ENCODE measurements at regions not wholly inside any gene's neighbourhood (a gene's known extent, or its start where the extent isn't known, plus 50 kb on each side); places are given as distances from the start of the nearest gene placed in this dataset.

DNA sequence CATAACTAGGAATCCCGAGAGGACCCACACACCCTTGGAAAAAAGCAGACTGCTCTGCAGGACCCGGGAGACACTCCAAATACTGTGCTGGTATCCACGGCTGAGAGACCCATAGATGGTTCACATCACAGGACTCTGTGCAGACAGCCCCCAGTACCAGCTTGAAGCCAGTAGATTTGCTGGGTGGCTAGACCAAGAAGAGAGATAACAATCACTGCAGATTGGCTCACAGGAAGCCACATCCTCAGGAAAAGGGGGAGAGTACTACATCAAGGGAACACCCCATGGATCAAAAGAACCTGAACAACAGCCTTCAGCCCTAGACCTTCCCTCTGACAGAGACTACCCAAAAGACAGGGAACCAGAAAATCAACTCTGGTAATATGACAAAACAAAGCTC lies 223.8 kb upstream of the LRATD1 start:
- ATAC-seq (replicated peaks in 1 of 2) (no peak), DNase-seq (no peak)
- no peaks in the 10 kb centered on the region for H3K4me1 Mint-ChIP-seq (ENCODE audit: low read depth)
- no peaks in the 10 kb centered on the region for H3K36me3 Mint-ChIP-seq (ENCODE audit: insufficient read depth in 2 of 2)
- peaks cover 8 to 14% of the 10 kb centered on the region in 2 donors for H3K9me3 Mint-ChIP-seq
- no peak overlapping the region for H3K27ac Mint-ChIP-seq
- no peak overlapping the region for H3K4me3 Mint-ChIP-seq
- no peaks in the 10 kb centered on the region for H3K27me3 Mint-ChIP-seq (ENCODE audit: low read depth)

DNA sequence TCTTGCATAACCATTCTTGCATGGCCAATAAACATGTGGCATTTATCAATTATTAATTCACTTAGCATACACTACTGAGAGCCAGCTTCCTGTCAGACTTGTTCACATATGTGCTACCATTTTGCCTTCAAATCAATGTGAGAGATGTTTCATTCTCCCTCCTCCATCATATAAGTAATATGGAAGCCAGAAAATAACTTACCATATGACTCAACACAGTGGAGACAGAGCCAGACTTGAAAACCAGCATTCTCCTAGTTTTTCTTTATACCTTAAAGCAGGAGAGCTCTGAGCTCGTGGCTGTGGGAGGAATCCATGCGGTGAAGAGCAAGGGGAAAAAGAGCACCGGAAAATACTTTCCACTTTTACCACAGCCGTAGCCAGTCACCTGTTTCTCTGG lies 215.0 kb upstream of the LRATD1 start:
- DNase-seq (no peak), ATAC-seq (replicated peaks in 1 of 2) (no peak)
- Mint-ChIP-seq H3K4me1 (ENCODE audit: low read depth) (no peaks in the 10 kb centered on the region), H3K36me3 (ENCODE audit: insufficient read depth in 2 of 2) (peaks cover 0 to 2% of the 10 kb centered on the region in 2 donors), H3K27ac (no peak overlapping the region), H3K4me3 (no peak overlapping the region), H3K27me3 (ENCODE audit: low read depth) (no peaks in the 10 kb centered on the region), H3K9me3 (peaks cover 12 to 20% of the 10 kb centered on the region in 2 donors)

DNA sequence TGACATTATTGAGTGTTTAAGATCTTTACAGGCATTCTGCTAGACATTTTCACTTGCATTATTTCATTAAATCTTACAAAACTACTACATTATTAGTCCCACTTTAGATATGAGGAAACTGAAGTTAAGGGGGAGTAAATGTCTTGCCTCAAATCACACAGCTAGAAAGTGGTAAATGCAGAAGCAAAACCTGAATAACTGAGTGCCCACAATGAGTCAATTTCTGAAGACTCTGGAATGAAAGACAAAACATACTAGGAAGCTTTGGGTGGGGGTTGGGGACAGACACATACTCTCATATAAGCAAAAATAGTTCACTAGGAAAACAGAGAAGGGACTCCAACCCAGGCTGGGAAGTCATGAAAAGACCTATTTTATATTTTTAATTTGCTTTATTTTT lies 214.4 kb upstream of the LRATD1 start:
- H3K27me3 Mint-ChIP-seq (ENCODE audit: low read depth), result no peaks in the 10 kb centered on the region
- H3K4me1 Mint-ChIP-seq (ENCODE audit: low read depth), result no peaks in the 10 kb centered on the region
- no peak for DNase-seq
- H3K27ac Mint-ChIP-seq, result no peak overlapping the region
- peaks cover 0 to 2% of the 10 kb centered on the region in 2 donors for H3K36me3 Mint-ChIP-seq (ENCODE audit: insufficient read depth in 2 of 2)
- H3K9me3 Mint-ChIP-seq, result peaks cover 11 to 19% of the 10 kb centered on the region in 2 donors
- H3K4me3 Mint-ChIP-seq, result no peak overlapping the region
- no peak for ATAC-seq (replicated peaks in 1 of 2)

DNA sequence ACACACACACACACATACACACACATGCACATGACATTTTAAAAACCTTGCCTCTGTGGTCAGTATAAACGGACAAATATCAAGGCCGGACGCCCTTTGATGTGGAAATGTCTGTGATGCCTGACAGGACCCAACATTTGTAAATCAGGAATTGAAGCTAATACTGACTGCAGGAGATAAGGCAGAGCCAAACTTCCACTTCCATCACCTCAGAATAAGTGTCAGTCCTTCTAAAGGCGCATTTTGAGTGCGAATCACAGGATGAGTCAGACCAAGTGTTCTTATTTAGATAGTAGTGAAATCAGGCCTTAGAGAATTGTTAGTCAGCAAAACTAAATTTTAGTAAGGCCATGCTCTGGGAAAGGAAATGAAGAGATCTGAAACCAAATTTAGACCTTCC lies 211.7 kb upstream of the LRATD1 start:
- ATAC-seq (replicated peaks in 1 of 2), result no peak
- no peak for DNase-seq
- Mint-ChIP-seq H3K27ac (no peak overlapping the region), H3K4me3 (no peak overlapping the region), H3K27me3 (ENCODE audit: low read depth) (no peaks in the 10 kb centered on the region), H3K36me3 (ENCODE audit: insufficient read depth in 2 of 2) (peaks cover under 1 to 2% of the 10 kb centered on the region in 2 donors), H3K4me1 (ENCODE audit: low read depth) (no peaks in the 10 kb centered on the region), H3K9me3 (peaks cover 4 to 18% of the 10 kb centered on the region in 2 donors)

DNA sequence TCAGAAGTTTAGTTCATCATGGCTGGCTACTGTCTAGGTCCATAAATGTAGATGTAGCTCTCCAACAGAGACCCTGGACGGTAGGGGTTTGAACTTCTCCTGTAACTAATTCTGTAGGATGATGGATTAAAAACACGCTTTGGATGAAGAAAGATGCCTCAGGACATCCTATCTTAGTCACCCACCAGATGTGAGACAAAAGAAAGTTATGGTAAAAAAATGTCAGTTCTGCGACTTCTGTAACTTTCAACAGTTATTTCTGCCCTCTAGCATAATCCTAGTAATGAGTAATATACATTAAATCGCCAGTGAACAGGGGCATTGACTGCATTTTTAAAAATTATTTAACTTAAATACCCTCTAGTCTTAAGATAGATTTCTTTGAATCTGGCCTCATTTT lies 210.1 kb upstream of the LRATD1 start:
- no peaks in the 10 kb centered on the region for H3K27me3 Mint-ChIP-seq (ENCODE audit: low read depth)
- no peaks in the 10 kb centered on the region for H3K4me1 Mint-ChIP-seq (ENCODE audit: low read depth)
- no peak for ATAC-seq (replicated peaks in 1 of 2)
- peaks cover 0 to 3% of the 10 kb centered on the region in 2 donors for H3K36me3 Mint-ChIP-seq (ENCODE audit: insufficient read depth in 2 of 2)
- H3K27ac Mint-ChIP-seq, result no peak overlapping the region
- peaks cover 5 to 17% of the 10 kb centered on the region in 2 donors for H3K9me3 Mint-ChIP-seq
- DNase-seq, result no peak
- no peak overlapping the region for H3K4me3 Mint-ChIP-seq

DNA sequence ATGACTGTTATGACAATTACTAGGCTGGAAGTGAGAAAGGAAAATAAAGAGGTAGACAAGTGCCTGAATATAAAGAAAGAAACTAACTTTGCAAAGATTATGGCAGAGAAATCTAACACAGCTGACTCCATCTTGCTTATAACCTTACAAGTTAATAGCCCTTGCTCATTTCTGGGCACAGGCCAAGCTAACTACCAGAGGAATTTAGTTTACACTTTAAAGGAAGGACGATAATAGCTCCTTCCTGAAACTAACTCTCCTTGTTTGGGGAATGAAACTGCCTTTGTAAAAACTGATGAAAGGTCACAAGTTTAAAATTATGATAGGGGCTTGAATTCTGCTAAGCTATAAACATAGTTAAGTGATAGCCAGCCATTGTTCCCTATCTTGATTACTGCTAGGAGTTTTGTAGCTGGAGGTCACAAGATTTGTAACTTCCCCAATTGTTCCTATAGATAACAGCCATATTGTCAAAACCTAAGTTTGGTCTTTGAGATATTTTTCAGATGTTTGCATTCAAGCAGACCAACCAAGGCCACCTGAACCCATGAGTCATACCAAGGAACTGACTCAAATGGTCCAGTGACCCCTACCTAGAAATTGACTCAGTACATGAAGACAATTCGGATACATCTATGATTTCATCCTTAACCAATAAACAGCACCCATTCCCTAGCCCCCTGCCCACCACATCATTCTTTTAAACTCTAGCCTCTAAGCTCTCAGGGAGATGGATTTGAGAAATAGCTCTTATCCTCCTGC lies 209.2 kb upstream of the LRATD1 start:
- DNase-seq, result no peak
- Mint-ChIP-seq H3K9me3 (peaks cover 5 to 15% of the 10 kb centered on the region in 2 donors), H3K27me3 (ENCODE audit: low read depth) (no peaks in the 10 kb centered on the region), H3K27ac (no peak overlapping the region), H3K36me3 (ENCODE audit: insufficient read depth in 2 of 2) (peaks cover 0 to 3% of the 10 kb centered on the region in 2 donors), H3K4me1 (ENCODE audit: low read depth) (no peaks in the 10 kb centered on the region), H3K4me3 (no peak overlapping the region)
- ATAC-seq (replicated peaks in 1 of 2), result no peak

DNA sequence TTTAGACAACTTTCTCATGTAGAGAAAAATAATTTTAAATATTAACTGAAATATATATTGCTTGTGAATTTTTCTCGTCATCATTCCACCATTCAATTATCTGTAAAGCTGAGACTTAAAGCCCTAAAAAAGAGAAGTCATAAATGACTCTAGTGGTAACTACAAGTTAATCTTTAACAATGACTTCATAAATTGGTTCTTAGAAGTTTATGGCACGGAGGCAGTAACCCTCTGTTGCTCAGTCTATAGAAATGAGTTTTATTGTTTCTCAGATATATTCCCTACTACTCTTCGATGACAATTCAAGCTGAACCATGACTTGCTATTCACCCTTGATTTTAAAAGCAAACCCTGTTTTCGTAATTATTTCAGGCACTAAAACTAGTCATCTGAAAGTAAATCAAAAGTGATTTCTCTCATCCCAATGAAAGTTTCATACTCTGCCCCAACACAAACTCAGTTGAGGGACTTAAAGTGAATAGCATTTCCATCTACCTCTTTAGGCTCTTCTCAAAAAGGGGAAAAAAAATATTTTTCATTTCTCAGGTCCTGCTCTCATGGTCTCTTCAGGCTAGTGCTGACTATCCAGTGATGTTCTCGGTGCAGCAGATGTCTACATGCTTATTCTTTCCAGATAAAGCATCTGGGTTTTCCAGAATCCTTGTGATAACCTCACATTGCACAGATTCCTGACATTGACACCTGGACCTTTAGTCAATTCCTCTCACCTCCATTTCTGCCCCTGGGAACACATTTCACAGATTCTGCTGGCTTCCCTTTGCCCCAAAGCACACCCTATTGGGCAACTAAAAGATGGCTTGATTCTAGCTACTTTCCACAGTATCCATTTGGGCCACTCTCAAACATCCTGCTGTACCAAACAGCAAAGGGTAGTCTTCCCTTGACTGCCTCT lies 207.8 kb upstream of the LRATD1 start:
- DNase-seq (no peak), ATAC-seq (replicated peaks in 1 of 2) (no peak)
- H3K36me3 Mint-ChIP-seq (ENCODE audit: insufficient read depth in 2 of 2), result peaks cover 0 to 3% of the 10 kb centered on the region in 2 donors
- no peak overlapping the region for H3K4me3 Mint-ChIP-seq
- H3K9me3 Mint-ChIP-seq, result peaks cover 5 to 14% of the 10 kb centered on the region in 2 donors
- H3K4me1 Mint-ChIP-seq (ENCODE audit: low read depth), result no peaks in the 10 kb centered on the region
- no peaks in the 10 kb centered on the region for H3K27me3 Mint-ChIP-seq (ENCODE audit: low read depth)
- H3K27ac Mint-ChIP-seq, result no peak overlapping the region

DNA sequence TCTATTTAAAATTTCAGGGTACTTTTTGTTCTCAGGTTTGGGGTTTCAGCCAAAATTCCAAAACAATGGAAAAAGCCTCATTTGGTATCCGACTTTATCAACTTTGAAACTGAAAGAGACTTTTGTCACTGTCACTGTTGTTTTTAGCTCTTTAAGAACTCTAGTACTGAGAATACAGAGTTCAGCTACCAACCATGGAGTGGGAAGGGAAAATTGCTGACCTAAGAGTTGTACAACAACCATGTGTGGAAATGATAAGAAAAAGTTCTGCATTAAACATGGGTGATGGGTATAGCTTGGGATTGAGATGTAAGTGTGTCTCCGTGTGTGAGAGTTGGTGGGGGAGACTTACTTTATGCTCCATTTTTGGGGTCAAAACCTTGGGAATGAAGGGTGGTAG lies 206.6 kb upstream of the LRATD1 start:
- no peak overlapping the region for H3K27ac Mint-ChIP-seq
- H3K9me3 Mint-ChIP-seq, result peaks cover 5 to 10% of the 10 kb centered on the region in 2 donors
- no peaks in the 10 kb centered on the region for H3K27me3 Mint-ChIP-seq (ENCODE audit: low read depth)
- ATAC-seq (replicated peaks in 1 of 2) (no peak), DNase-seq (no peak)
- peaks cover 0 to 3% of the 10 kb centered on the region in 2 donors for H3K36me3 Mint-ChIP-seq (ENCODE audit: insufficient read depth in 2 of 2)
- no peaks in the 10 kb centered on the region for H3K4me1 Mint-ChIP-seq (ENCODE audit: low read depth)
- H3K4me3 Mint-ChIP-seq, result no peak overlapping the region

DNA sequence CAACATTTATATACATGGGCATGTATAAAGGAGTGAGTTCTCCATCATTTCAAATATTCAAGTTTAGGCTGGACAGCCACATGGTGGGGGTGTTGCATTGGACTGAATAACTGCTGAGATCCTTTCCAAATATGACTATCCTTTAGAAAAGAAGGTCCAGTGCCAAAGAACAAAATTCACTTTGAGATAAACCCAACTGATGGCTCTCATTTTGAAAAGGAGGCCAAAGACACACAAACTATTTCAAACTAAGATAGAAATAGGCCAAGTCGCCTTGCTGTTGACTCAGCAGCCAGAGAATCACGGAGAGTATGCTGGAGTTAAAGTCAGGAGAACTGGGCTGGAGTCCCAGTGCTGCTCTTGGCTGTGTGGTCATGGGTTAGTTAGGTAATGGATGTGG lies 204.5 kb upstream of the LRATD1 start:
- no peak for DNase-seq
- no peaks in the 10 kb centered on the region for H3K4me1 Mint-ChIP-seq (ENCODE audit: low read depth)
- H3K27me3 Mint-ChIP-seq (ENCODE audit: low read depth), result no peaks in the 10 kb centered on the region
- H3K4me3 Mint-ChIP-seq, result no peak overlapping the region
- H3K9me3 Mint-ChIP-seq, result peaks cover 3 to 7% of the 10 kb centered on the region in 2 donors
- H3K36me3 Mint-ChIP-seq (ENCODE audit: insufficient read depth in 2 of 2), result peaks cover 0 to 3% of the 10 kb centered on the region in 2 donors
- H3K27ac Mint-ChIP-seq, result no peak overlapping the region
- no peak for ATAC-seq (replicated peaks in 1 of 2)

DNA sequence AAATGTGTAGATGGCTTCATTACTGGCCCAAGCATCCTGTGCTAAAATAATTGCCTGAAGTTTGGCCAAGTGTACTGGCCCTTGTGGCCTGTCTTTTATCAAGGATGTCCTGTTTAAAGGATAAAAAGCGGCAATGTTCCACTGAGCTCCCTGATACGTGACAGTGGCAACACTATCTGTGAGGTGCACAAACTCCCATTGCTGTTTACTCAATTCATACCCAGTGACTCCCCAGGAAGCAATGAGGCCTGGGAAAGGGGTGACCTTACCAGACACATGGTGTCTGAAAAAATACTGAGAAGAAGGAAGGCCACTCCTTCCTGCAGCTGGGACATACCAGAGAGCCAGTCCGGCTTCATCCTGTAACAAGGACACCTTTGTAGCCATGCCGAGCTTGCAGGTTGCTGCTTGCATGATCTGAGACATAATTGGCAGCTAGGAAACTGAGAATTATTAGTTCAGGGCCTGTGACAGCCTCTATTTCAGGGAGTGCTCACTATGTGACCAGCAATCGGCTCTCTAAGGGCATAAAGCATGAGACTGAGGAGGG lies 198.5 kb upstream of the LRATD1 start:
- Mint-ChIP-seq H3K4me3 (no peak overlapping the region), H3K27ac (no peak overlapping the region), H3K27me3 (ENCODE audit: low read depth) (no peaks in the 10 kb centered on the region)

DNA sequence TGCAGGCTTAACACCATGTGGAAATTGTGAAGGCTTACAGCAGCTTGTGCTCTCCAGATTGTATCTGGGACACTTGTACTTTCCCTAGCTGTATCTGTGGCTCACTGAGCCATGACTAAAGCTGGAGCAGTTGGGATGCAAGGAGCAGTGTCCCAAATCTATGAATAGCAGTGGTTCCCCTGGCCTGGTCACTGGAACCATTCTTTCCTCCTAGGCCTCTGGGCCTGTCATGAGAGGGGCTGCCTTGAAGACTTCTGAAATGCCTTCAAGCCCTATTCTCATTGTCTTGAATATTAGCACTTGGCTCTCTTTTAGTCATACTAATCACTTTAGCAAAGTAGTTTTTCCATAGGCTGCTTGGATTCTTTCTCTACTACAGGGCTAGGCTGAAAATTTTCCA lies 186.8 kb upstream of the LRATD1 start:
- no peaks in the 10 kb centered on the region for H3K36me3 Mint-ChIP-seq (ENCODE audit: insufficient read depth in 2 of 2)
- H3K27me3 Mint-ChIP-seq (ENCODE audit: low read depth), result no peaks in the 10 kb centered on the region
- DNase-seq (no peak), ATAC-seq (replicated peaks in 1 of 2) (no peak)
- H3K4me3 Mint-ChIP-seq, result no peak overlapping the region
- peaks cover 2 to 5% of the 10 kb centered on the region in 2 donors for H3K9me3 Mint-ChIP-seq
- H3K4me1 Mint-ChIP-seq (ENCODE audit: low read depth), result no peaks in the 10 kb centered on the region
- no peak overlapping the region for H3K27ac Mint-ChIP-seq

More for the DNA sequence above, 198.5 kb upstream of the LRATD1 start:
- Mint-ChIP-seq H3K4me1 (ENCODE audit: low read depth) (no peaks in the 10 kb centered on the region), H3K9me3 (peaks cover 4 to 5% of the 10 kb centered on the region in 2 donors), H3K36me3 (ENCODE audit: insufficient read depth in 2 of 2) (peaks cover 0 to 2% of the 10 kb centered on the region in 2 donors)
- DNase-seq, result no peak
- no peak for ATAC-seq (replicated peaks in 1 of 2)

DNA sequence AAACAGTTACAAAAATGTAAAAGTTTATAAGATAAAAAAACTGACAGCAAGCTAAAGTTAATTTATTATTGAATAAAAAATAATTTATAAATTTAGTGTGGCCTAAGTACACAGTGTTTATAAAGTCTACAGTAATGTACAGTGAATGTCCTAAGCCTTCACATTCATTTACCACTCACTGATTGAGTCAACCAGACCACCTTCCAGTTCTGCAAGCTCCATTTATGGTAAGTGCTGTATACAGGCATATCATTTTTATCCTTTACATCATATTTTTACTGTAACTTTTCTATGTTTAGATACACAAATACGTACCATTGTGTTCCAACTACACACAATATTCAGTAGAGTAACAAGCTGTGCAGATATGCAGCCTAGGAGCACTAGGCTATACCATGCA lies 184.2 kb upstream of the LRATD1 start:
- Mint-ChIP-seq H3K27ac (no peak overlapping the region), H3K9me3 (peaks cover 0 to 3% of the 10 kb centered on the region in 2 donors), H3K27me3 (ENCODE audit: low read depth) (no peaks in the 10 kb centered on the region), H3K4me1 (ENCODE audit: low read depth) (no peaks in the 10 kb centered on the region), H3K4me3 (no peak overlapping the region), H3K36me3 (ENCODE audit: insufficient read depth in 2 of 2) (no peaks in the 10 kb centered on the region)
- no peak for DNase-seq
- no peak for ATAC-seq (replicated peaks in 1 of 2)

DNA sequence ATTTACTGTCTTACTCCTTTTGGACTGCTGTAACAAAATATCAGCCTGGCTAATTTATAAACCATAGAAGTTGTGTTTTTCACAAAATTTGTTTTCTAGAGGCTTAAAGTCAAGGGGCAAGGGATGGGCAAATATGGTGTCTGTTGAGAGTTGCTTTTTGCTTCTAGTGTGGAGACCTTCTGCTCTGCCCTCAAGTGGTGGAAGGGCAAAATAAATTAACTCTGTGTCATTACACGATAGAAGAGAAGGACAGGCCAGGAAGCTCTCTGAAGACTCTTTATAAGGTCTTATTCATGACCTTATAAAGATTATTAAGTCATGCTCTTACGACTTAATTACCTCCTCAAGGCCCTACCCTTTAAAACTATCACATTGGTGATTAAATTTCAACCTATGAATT lies 181.2 kb upstream of the LRATD1 start:
- no peaks in the 10 kb centered on the region for H3K36me3 Mint-ChIP-seq (ENCODE audit: insufficient read depth in 2 of 2)
- H3K4me3 Mint-ChIP-seq, result no peak overlapping the region
- H3K4me1 Mint-ChIP-seq (ENCODE audit: low read depth), result no peaks in the 10 kb centered on the region
- DNase-seq (no peak), ATAC-seq (replicated peaks in 1 of 2) (no peak)
- H3K27ac Mint-ChIP-seq, result no peak overlapping the region
- H3K27me3 Mint-ChIP-seq (ENCODE audit: low read depth), result no peaks in the 10 kb centered on the region
- peaks cover 0 to 1% of the 10 kb centered on the region in 2 donors for H3K9me3 Mint-ChIP-seq
